ENCODE measurements at regions not wholly inside any gene's neighbourhood (a gene's known extent, or its start where the extent isn't known, plus 50 kb on each side); places are given as distances from the start of the nearest gene placed in this dataset.

- no peak for DNase-seq (ENCODE audit: low read depth)
Observed at GRCh38 chr10:90180886-90181691, 479.7 kb downstream of the KIF20B start.

- no peak for DNase-seq (ENCODE audit: low read depth)
Observed at GRCh38 chr10:90192825-90193224, 491.4 kb downstream of the KIF20B start.

DNA sequence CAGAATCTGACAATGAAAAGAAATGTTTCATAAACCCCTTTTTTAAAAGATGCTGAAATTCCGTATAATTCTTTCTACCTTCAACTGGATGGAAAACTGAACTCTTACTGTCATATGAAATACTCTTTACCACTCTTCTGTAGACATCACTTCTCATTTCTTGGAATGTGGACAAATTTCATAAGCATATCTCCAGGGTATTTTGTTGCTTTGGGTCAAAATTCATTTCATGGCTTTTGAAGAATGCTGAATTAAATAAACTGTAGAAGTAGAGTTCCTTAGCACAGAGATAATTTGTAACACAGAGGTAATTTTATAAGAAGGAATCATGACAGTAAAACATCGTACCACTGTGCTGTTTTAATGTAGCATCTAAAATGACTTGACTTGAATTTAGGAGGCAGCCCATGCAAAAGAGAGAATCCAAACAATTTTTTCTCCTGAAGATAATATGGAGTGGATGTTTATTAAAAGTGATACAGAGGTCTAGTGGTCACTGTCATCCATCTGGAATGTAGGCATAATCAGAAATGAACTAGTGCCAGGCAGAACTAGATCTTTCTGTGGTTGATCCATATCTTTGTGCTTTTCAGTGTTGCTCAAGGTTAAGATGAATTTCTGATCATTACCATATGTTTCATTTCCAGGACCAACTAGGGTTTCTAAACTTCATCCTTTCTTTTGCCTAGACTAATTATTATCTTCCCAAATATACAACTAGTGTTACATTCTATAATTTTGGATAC lies 492.0 kb downstream of the KIF20B start:
- no peak for DNase-seq (ENCODE audit: low read depth)

DNA sequence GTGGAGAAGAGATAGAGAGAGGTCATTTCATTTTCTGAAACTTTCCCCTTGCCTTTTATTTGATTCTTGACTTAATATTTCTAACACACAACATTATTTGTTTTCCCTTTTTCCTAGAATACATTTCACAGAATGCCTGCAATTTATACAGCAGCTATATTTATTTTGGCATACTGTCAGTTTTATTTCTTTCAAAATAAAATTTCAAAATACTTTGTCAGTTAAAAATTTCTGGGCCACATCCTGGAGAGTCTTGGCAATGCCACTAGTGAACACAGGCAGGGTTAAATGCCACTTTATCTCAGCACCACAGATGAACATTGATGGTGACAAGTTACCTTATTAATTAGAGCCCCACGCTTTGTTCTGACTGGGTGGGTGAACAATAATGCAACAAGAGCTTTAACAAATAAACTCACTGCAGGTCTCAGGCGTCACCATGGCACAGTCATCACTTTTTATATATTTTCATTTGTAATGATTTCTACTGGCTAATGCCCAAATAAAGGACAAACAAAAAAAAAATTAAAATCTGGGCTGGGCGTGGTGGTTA lies 494.0 kb downstream of the KIF20B start:
- DNase-seq (ENCODE audit: low read depth): no peak

GRCh38 chr10:90197766-90198165 lies 496.4 kb downstream of the KIF20B start:
- peak; percentile 25 for DNase-seq (ENCODE audit: low read depth)

DNA sequence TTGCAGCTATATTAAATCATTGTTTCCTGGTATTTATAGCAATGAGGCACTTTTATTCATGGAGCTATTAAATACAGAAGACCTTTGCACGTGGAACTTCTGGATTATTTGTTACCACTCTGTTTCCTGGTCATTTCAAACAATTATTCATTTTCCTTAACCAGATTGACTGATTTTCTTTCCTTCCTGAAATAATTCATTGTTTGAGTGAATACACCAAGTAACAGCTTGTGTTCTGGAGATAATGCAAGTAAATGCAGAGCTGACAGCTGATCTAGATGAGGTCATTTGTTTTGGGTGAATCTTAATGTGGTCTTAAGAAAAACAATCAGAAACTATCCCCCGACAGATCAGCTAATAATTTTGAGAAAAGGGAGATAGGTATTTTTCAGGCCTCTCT lies 497.7 kb downstream of the KIF20B start:
- no peak for DNase-seq (ENCODE audit: low read depth)

DNA sequence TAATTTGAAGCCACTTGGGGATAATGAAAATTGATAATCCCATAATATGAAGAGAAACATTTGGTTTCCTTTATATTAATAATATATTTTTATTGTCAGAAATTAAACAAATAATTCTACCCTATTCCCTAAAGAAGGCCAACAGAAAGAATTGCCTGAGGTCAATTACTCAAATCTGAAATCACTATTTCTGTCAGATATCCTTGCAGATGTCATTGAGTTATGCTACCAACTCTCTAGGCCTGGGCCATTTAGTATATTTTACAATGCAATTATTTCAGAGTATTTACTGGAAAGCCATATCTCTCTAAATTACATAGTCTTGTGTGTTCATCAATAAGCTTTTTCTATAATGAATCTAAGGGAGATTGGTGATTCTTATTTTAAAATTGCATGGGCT lies 498.1 kb downstream of the KIF20B start:
- DNase-seq (ENCODE audit: low read depth): no peak

GRCh38 chr10:90204131-90204955 lies 503.0 kb downstream of the KIF20B start:
- DNase-seq (ENCODE audit: low read depth): no peak

DNA sequence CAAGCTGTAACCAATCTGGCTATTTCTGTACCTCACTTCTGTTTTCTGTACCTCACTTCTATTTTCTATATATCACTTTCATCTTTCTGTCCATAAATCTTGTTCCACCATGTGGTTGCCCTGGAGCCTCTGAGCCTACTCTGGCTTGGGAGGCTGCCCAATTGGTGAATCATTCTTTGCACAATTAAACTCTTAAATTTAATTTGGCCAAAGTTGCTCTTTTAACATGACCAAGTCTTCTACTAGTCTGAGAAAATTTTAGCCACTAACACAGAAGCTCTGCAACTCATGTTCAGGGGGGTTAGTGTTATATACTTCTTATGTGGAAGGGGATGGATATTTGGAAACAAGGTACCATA lies 503.5 kb downstream of the KIF20B start:
- DNase-seq (ENCODE audit: low read depth): peak; percentile 50

GRCh38 chr10:90205340-90205739 lies 503.9 kb downstream of the KIF20B start:
- DNase-seq (ENCODE audit: low read depth): no peak

DNA sequence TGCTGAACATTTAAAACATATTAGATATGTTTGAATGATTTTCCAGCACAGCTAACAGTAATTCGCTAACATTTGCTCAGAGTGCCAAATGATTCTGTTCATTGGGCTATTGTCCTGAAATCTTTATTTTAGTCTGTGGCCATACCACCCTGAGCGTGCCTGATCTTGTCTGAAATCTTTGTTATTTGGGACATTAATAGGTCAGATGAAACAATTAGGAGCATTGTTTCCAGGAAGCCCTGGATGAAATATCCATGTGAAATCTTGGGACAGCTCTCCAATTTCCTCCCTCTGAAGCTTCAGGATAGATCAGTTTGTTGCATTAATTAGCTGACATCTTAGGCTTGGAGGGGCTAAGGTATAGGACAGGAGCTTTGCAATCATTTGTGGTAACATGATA lies 512.0 kb downstream of the KIF20B start:
- DNase-seq (ENCODE audit: low read depth): no peak

GRCh38 chr10:90218846-90219245 lies 517.5 kb downstream of the KIF20B start:
- no peak for DNase-seq (ENCODE audit: low read depth)

GRCh38 chr10:90222372-90222771 lies 521.0 kb downstream of the KIF20B start:
- DNase-seq (ENCODE audit: low read depth): peak; percentile 21

DNA sequence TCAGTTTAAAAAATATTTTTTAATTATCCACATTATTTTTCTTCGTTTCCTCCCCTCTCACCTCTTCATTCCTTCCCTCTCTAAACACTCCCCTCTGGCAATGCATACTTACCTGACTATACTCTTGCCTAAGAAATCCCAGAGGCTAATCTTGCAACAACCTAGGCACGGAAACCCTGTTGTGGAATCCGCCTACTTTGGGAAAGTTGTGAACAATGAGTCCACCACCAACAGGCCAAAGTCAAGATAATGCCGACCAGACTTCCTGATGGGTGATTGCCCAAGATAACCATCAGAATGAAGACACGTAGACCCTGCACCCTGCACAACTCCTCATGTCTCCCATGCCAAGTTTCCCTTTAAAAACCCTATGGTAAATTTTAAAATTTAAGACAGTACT lies 521.5 kb downstream of the KIF20B start:
- no peak for DNase-seq (ENCODE audit: low read depth)

DNA sequence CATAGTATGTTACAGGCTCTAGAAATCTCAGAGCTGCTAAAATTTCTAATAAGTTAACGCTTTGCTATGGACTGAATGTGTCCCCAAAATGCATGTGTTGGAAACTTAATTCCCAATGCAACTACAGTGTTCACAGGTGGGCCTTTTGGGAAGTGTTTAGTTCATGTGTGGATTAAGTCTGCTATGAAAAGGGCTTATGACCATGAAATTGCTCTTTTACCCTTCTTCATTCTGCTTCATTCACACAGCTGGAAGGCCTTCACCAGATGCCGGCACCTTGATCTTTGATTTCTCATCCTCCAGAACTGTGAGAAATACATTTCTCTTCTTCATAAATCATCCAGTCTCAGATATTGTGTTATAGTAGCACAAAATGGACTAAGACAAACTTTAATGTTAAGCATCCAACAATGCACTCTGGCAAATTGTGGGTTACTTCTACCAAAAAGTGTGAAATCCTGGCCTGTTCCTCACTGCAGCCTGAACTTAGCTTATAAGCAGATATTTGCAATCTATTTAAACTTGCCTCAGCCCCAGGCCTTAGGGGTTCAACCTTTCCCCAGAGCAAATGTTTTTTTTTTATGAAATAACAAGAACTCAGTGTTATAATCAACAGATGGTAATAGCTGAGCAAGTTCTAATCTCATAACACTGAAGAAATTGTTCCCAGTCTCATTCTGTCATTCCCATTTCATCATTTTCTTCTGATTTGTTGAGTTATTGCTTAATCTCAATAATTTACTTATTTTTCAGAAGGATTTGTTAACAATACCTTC lies 523.6 kb downstream of the KIF20B start:
- no peak for DNase-seq (ENCODE audit: low read depth)

- DNase-seq (ENCODE audit: low read depth): no peak
Observed at GRCh38 chr10:90226517-90226916, 525.1 kb downstream of the KIF20B start.

DNA sequence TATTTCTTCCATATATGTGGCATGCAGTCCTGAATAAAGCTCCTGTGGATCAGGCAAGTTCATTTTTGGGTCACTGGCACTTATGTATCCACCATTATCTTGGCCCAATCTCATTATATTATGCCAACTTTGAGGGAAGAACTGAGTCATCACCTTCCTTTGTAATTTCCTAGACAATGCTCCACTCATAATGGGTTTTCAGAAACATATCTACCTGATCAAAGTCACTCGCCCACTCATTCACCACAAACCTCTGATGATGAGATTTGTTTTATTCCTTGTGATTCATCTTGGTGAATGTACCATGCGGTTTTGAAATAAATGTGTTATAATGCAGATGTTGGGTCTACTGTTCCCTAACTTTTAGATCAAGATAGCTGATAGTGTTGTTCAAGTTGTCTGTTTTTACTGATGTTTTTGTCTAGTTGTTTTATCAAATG lies 525.8 kb downstream of the KIF20B start:
- peak; percentile 92 for DNase-seq (ENCODE audit: low read depth)

DNA sequence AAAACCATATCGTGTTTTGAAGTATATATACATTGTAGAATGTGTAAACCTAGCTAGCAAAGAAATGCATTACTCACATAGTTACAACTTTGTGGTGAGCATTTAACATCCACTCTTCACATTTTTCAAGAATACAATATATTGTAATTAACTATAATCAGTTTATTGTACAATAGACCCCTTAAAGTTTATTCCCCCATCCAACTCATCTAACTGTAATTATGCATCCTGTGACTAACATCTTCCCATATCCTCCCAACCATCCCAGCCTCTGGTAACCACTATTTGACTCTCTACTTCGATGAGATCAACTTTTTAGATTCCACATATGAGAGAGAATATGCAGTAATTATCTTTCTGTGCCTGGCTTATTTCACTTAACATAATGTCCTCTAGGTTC lies 526.4 kb downstream of the KIF20B start:
- DNase-seq (ENCODE audit: low read depth): no peak

GRCh38 chr10:90229486-90229885 lies 528.1 kb downstream of the KIF20B start:
- DNase-seq (ENCODE audit: low read depth): peak; percentile 59

GRCh38 chr10:90233805-90234204 lies 532.4 kb downstream of the KIF20B start:
- peak; percentile 31 for DNase-seq (ENCODE audit: low read depth)

DNA sequence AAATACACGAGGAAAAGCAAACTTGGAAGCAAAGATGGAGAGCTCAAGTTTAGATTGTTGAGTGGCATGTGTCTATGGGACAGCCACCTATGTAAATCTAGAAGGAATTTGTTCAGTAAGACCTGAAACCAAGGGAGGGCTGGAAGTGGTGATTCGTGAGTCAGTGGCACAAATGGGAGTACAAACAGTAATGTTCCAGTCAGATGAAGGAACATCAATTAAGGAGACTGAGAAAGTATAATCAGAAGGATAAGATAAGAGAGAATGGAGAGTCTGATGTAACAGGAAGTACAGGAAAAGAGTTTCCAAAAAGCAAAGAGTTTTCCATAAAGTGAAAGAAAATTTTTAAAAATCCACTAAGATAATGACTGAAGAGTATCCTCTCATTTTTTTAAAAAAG lies 544.2 kb downstream of the KIF20B start:
- DNase-seq (ENCODE audit: low read depth): no peak

Measured in renal cortical epithelial cell (primary cell).